Thoracic aorta (tissue), 2 donors: ENCODE measurements at regions not wholly inside any gene's neighbourhood (a gene's known extent, or its start where the extent isn't known, plus 50 kb on each side); places are given as distances from the start of the nearest gene placed in this dataset.

Experiments used
- ATAC-seq: fragments of 150-250 bp; one replicate; pipeline ENCODE4 v1.8.0; 2017; ENCODE audit warnings: low read depth; ENCODE audit not compliant: insufficient number of reproducible peaks, low FRiP score
- DNase-seq: peaks from one replicate; pipeline ENCODE4 v3.0.0-alpha.2; 2020; ENCODE audit warnings: low spot score
- H3K27ac ChIP-seq, 2 donors: fragments of 200-600 bp; sonication (generic); 1 replicate in 1 of 2; 2 replicates in 1 of 2; pipeline ENCODE4 v1.5.1; 2016; ENCODE audit warnings: mild to moderate bottlenecking in 2 of 2, moderate library complexity in 2 of 2
- H3K27me3 ChIP-seq: fragments of 200-600 bp; sonication (generic); replicated peaks from 2 replicates; pipeline ENCODE4 v1.6.0; 2016; ENCODE audit warnings: mild to moderate bottlenecking; ENCODE audit not compliant: insufficient read depth
- H3K36me3 ChIP-seq: fragments of 200-600 bp; sonication (generic); one replicate; pipeline ENCODE4 v1.5.1; 2016
- H3K4me1 ChIP-seq, 2 donors: fragments of 200-600 bp; sonication (generic); 1 replicate in 1 of 2; 2 replicates in 1 of 2; pipeline versions ENCODE4 v1.5.1 to v1.6.0; 2016; ENCODE audit warnings: low read depth in 2 of 2, mild to moderate bottlenecking in 1 of 2; ENCODE audit not compliant: control insufficient read depth in 1 of 2
- H3K4me3 ChIP-seq: fragments of 200-600 bp; sonication (generic); 2 replicates; pipeline ENCODE4 v1.5.1; 2016; ENCODE audit warnings: mild to moderate bottlenecking
- H3K9me3 ChIP-seq: fragments of 200-600 bp; sonication (generic); 2 replicates; pipeline ENCODE4 v1.5.1; 2016
- CTCF ChIP-seq: fragments of 200-600 bp; sonication (generic); IDR thresholded peaks from one replicate; pipeline ENCODE4 v1.5.1; 2019; ENCODE audit warnings: antibody characterized with exemption

GRCh38 chr1:30275926-30276764 lies 447.2 kb downstream of the MATN1 start:
- no peaks in the 10 kb centered on the region for H3K27me3 ChIP-seq
- no peak overlapping the region for H3K4me3 ChIP-seq
- H3K36me3 ChIP-seq, result no peaks in the 10 kb centered on the region
- ATAC-seq (no peak), DNase-seq (no peak)
- H3K4me1 ChIP-seq, result no peaks in the 10 kb centered on the region
- H3K27ac ChIP-seq, result no peak overlapping the region
- TF ChIP-seq CTCF, result no peak
- H3K9me3 ChIP-seq, result no peaks in the 10 kb centered on the region

GRCh38 chr1:30274976-30275621 lies 448.3 kb downstream of the MATN1 start:
- Histone ChIP-seq H3K27ac (no peak overlapping the region), H3K4me3 (no peak overlapping the region), H3K4me1 (no peaks in the 10 kb centered on the region), H3K36me3 (no peaks in the 10 kb centered on the region), H3K27me3 (no peaks in the 10 kb centered on the region), H3K9me3 (no peaks in the 10 kb centered on the region)
- no peak for TF ChIP-seq CTCF
- ATAC-seq (no peak), DNase-seq (no peak)

- ATAC-seq (no peak), DNase-seq (no peak)
- H3K36me3 ChIP-seq, result no peaks in the 10 kb centered on the region
- H3K4me3 ChIP-seq, result no peak overlapping the region
- no peaks in the 10 kb centered on the region for H3K4me1 ChIP-seq
- H3K27ac ChIP-seq, result no peak overlapping the region
- H3K27me3 ChIP-seq, result no peaks in the 10 kb centered on the region
- TF ChIP-seq CTCF, result no peak
- H3K9me3 ChIP-seq, result no peaks in the 10 kb centered on the region
Measured at GRCh38 chr1:30274173-30274970, 449.0 kb downstream of the MATN1 start.

- DNase-seq, result no peak
- H3K9me3 ChIP-seq, result no peaks in the 10 kb centered on the region
- no peak overlapping the region for H3K27ac ChIP-seq
- ATAC-seq, result no peak
- H3K27me3 ChIP-seq, result no peaks in the 10 kb centered on the region
- H3K4me1 ChIP-seq, result no peaks in the 10 kb centered on the region
- H3K4me3 ChIP-seq, result no peak overlapping the region
- no peak for TF ChIP-seq CTCF
- H3K36me3 ChIP-seq, result no peaks in the 10 kb centered on the region
Measured at GRCh38 chr1:30273456-30273855, 449.9 kb downstream of the MATN1 start.

GRCh38 chr1:30273021-30273325 lies 450.4 kb downstream of the MATN1 start:
- ATAC-seq (no peak), DNase-seq (no peak)
- Histone ChIP-seq H3K36me3 (no peaks in the 10 kb centered on the region), H3K27ac (no peak overlapping the region), H3K4me1 (no peaks in the 10 kb centered on the region), H3K27me3 (no peaks in the 10 kb centered on the region), H3K9me3 (no peaks in the 10 kb centered on the region), H3K4me3 (no peak overlapping the region)
- TF ChIP-seq CTCF, result no peak
